Limb (tissue), 2 donors: ENCODE measurements at regions not wholly inside any gene's neighbourhood (a gene's known extent, or its start where the extent isn't known, plus 50 kb on each side); places are given as distances from the start of the nearest gene placed in this dataset.
"Not testable (repeated sequence)": the region's sequence is repeated elsewhere in the genome, so short reads cannot be mapped to it uniquely, and the experiment has no call there.

Source experiments
- DNase-seq, 2 donors: peaks; one replicate each; pipeline ENCODE4 v3.0.0-alpha.2; 2016; ENCODE audit errors: extremely low spot score in 2 of 2

DNA sequence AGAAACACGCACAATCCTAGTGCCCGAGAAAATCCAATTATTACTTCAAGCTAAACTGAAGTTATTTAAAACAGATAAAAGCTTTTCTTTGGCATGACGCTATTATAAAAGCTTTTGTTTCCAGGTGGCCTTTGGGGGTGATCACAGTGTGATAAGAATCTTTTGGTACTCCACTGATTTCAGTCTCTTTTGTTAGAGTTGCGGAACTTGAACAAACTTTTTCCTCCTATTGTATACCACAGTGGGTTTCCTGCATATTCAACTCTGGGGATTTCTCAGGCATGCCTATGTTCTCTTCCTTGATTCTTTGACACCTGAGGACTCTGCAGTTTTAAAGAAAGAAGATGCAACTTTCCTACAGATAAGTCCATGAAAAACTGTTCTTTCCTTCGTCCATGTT, 99.7 kb upstream of the PITRM1 start:
- DNase-seq: no peak

- no peak for DNase-seq
Observed at GRCh38 chr10:3271354-3272115, 99.0 kb upstream of the PITRM1 start.

GRCh38 chr10:3270577-3271316, 98.2 kb upstream of the PITRM1 start:
- DNase-seq: no peak

- no peak for DNase-seq
Observed at GRCh38 chr10:3268025-3268424, 95.4 kb upstream of the PITRM1 start.

GRCh38 chr10:3265088-3265487, 92.5 kb upstream of the PITRM1 start:
- no peak for DNase-seq

GRCh38 chr10:3264161-3264761, 91.7 kb upstream of the PITRM1 start:
- DNase-seq: no peak

DNA sequence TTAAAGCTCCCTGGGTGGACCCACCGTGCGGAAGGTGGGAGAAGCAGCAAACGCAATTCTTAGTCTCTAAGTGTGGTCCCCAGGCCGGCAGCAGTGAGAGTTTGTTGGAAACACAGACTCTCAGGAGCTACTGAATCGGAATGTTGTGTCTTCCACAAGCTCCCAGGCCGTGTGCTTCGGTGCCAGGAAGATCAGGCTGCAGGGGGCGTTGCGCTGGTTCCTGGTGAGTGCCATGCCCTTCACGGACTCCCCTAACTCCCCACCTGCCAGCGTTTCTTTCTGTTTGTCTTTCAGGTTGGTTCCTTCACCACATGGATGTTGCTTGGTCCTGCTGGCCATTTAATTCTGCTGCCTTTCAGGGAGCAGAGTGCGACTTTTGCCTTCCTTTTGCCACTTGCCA, 91.2 kb upstream of the PITRM1 start:
- no peak for DNase-seq

DNA sequence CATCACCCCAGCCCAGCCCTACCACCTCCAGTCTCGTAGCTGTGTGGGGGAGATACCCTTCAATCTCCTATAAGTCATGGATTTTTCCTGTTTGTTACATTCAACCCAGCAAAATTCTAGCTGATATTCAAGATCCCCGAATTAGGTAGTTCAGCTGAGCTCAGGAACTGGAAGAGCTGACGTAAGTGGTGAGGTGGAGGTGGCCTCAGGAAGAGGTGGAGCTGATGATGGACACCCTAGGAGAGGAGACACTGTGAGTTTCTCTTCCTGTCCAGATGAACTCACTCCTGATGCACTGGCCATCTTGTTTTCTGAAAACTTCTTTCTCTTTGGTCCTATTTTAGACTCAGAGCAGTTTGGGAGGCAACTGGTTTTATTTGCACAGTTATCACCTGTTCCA, 90.5 kb upstream of the PITRM1 start:
- DNase-seq: no peak

DNA sequence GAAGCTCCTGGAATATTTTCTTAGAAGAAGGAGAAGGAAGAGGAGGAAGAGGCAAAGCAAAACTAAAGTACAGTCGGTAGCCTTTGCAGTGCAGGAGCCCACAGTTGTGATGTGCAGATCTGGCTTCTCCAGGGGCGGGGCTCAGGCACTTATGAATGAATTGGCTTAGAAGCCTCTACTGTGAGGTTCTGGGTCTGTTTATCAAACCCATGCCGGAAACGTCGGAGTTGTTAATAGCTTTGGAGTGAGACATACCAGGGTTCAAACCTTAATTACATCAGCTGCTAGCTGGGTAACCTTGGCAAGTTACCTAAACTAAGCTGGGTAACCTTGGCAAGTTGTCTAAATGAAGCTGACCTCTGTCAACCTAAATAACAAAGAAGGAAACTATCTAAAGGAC, 89.3 kb upstream of the PITRM1 start:
- no peak for DNase-seq

- DNase-seq: no peak
Observed at GRCh38 chr10:3260066-3260834, 87.7 kb upstream of the PITRM1 start.

GRCh38 chr10:3259499-3259898, 86.9 kb upstream of the PITRM1 start:
- DNase-seq: no peak

- DNase-seq: no peak
Observed at GRCh38 chr10:3258394-3258793, 85.8 kb upstream of the PITRM1 start.

GRCh38 chr10:3255616-3256015, 83.0 kb upstream of the PITRM1 start:
- no peak for DNase-seq

- no peak for DNase-seq
Observed at GRCh38 chr10:3255075-3255474, 82.5 kb upstream of the PITRM1 start.

- not testable (repeated sequence) for DNase-seq
Observed at GRCh38 chr10:3253974-3254373, 81.4 kb upstream of the PITRM1 start.

DNA sequence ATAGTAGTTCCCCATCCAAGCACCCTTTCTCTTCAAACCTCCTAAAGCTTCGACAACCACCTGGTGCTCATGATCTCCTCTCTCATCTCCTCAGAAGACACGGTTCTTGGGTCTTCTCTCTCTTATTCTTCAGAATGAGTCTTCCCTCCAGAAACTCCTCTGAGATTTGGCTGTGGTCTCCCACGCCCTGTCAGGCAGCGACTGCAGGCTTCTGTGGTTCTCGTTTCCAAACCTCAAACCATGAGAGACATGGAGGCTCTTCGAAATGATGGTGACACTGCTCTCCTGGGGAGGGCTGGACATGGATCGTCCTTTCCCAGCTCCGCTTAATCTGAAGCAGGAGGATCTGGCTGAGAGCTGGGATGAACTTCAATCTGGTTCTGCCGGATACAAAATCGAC, 78.6 kb upstream of the PITRM1 start:
- DNase-seq: no peak

DNA sequence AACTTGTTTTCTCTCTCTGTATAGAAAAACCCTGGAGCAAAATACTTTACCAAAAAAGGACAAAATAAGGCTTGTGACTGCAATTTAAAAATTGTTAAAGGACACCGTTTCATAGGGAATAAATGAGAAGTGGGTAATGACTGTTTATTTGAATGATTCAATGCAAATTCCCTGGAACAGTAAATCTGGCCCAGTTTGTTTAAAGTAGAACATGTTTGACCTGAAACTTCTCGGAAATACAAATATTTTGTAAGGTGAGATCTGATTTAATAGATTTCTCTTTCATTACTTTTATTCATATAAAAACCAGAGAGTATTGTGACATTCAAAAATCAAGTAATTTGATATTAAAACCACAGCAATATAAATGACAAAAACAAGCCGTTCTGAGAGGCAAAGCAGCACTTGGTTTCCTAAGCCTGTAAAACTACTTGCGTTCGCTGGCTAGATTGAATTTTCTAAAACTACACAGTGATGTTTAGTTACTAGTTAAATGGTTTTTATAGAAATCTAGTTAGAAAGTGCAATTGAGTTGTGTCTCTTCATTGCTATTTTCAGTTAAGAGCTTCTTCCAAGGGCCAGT, 76.8 kb upstream of the PITRM1 start:
- DNase-seq: no peak

- peak in 1 of 2 donors; percentile 40 for DNase-seq
Observed at GRCh38 chr10:3248526-3249306, 76.1 kb upstream of the PITRM1 start.

DNA sequence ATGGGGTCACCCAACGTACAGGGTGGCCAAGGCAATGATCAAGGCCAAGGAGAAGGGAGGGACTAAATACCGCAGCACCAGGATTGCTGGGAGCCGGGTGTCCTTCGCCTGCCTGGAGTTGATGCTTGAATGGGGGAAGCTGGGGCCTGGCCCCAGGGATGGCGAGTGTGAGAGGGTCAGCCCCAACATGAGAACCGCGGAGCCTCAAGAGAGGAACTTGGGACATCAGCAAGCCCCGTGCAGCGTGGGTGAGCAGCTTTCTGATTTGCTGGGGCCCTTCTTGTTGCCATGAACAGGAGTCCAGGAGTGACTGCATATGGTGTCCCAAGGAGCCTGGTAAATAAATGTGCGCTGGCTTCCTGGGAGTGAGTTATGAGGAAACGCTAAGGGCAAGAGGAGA, 72.8 kb upstream of the PITRM1 start:
- no peak for DNase-seq

DNA sequence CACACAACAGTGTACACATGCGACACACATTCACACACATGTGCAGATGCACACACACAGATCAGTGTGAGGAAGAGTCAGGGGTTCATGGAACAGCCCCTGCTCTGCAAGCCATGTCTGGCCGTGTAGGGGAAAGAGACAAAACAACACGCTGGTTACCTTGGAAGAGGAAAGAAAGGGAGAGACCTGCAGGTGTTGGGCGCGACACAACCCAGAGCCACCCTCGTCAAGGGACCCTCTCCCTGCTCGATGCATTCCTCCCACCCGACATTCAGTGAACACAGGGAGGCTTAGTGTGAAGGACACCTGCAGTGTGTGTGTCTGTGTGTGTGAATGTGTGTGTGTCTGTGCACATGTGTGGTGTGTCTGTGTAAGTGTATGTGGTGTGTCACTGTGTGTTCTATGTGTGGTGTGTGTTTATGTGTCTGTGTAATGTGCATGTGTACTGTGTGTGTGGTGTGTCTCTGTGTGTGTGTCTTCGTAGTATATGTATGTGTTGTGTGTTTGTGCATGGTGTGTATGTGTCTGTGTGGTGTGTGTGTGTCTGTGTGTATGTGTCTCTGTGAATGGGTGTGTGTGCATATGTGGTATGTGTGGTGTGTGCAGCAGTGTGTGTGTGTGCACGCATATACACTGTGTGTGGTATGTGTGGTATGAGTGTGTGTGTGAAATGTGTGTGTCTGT, 69.5 kb upstream of the PITRM1 start:
- DNase-seq: no peak
